Heart left ventricle (tissue), 16 donors: ENCODE measurements at regions not wholly inside any gene's neighbourhood (a gene's known extent, or its start where the extent isn't known, plus 50 kb on each side); places are given as distances from the start of the nearest gene placed in this dataset.

ENCODE experiments used
- ATAC-seq, 4 donors: fragments of 200-7000 bp; cut with Tn5 transposase; one replicate each; pipeline ENCODE4 v1.9.1; 2020 to 2022; ENCODE audit warnings: moderate library complexity in 4 of 4, mild to moderate bottlenecking in 3 of 4, moderate number of reproducible peaks in 1 of 4
- DNase-seq, 5 donors: peaks; one replicate each; pipeline ENCODE4 v3.0.0-alpha.2; 2020
- H3K27ac ChIP-seq, 12 donors: fragments of 200-600 bp; sonication (generic) in 4 of 12; one replicate each; pipeline versions ENCODE4 v1.5.0 to v1.8.0; 2016 to 2022; ENCODE audit warnings: mild to moderate bottlenecking in 2 of 12
- H3K27me3 ChIP-seq, 9 donors: fragments of 200-600 bp; sonication (generic) in 2 of 9; one replicate each; pipeline versions ENCODE4 v1.5.1 to v1.8.0; 2016 to 2022; ENCODE audit warnings: mild to moderate bottlenecking in 3 of 9
- H3K36me3 ChIP-seq, 9 donors: fragments of 200-600 bp; sonication (generic) in 2 of 9; one replicate each; pipeline versions ENCODE4 v1.5.0 to v1.8.0; 2018 to 2022; ENCODE audit warnings: mild to moderate bottlenecking in 2 of 9
- H3K4me1 ChIP-seq, 12 donors: fragments of 200-600 bp; sonication (generic) in 4 of 12; one replicate each; pipeline versions ENCODE4 v1.5.0 to v1.8.0; 2016 to 2022; ENCODE audit warnings: mild to moderate bottlenecking in 3 of 12
- H3K4me3 ChIP-seq, 12 donors: fragments of 200-600 bp; sonication (generic) in 4 of 12; one replicate each; pipeline versions ENCODE4 v1.5.0 to v1.8.0; 2017 to 2022; ENCODE audit warnings: mild to moderate bottlenecking in 9 of 12, moderate library complexity in 4 of 12
- H3K9me3 ChIP-seq, 12 donors: fragments of 200-600 bp; sonication (generic) in 4 of 12; one replicate each; pipeline versions ENCODE4 v1.5.0 to v1.8.0; 2016 to 2022; ENCODE audit warnings: mild to moderate bottlenecking in 1 of 12
- CTCF ChIP-seq, 12 donors: fragments of 200-600 bp; sonication (generic) in 4 of 12; IDR thresholded peaks; one replicate each; pipeline versions ENCODE4 v1.5.0 to v1.8.0; 2018 to 2022; ENCODE audit warnings: antibody characterized with exemption in 12 of 12, mild to moderate bottlenecking in 5 of 12
- POLR2A ChIP-seq, 2 donors: fragments of 450-650 bp; IDR thresholded peaks; one replicate each; pipeline ENCODE4 v1.6.1; 2017; ENCODE audit warnings: antibody characterized with exemption in 2 of 2, mild to moderate bottlenecking in 2 of 2, moderate library complexity in 2 of 2
- WGBS, 4 donors: extraction: QIAGEN DNeasy Blood & Tissue Kit in 2 of 4; methylation state at CpG; one replicate each; pipeline versions ENCODE4 v1.1.5 to v1.1.7; 2013 to 2018; 5-methylcytosine and 5-hydroxymethylcytosine counted together
- intact Hi-C, 10 donors: fragments of 100-400 bp; cut with DNase I; formaldehyde crosslinking; loops; one replicate each; pipeline versions ENCODE4 v1.11.1 to v1.14.2; 2022
- donor health status: ischemic (EF 13 %, LVEDD 7.1; RV severe dilation, severe dysfunction).
- donor health status: healthy with polysubstance abuse.
- donor health status: DM: no; HTN: yes; CAD: no.
- donor health status: DM: no; HTN: no; CAD: no.
- donor health status: ischemic (EF 25% LVEDD 6.9; RV normal size, moderate dysfunction).
- donor health status: ischemic (EF 25% LVEDD 5.7; RV mildly dilated, moderate dysfunction).
- donor health status: healthy.
- donor health status: DM: yes; HTN: yes; CAD: no.
- donor health status: ischemic (EF 35%, LVEDD 5.7; RV mildly dilated, moderate dysfunction).
- donor health status: nonischemic (EF 11% LVEDD 7.7; RV severe dilation, severe dysfunction).
- donor health status: DM: yes; HTN: yes; CAD: no.
- donor health status: PGD.
- donor health status: ischemic (EF 29% LVEDD 5.4; RV normal size, mild dysfunction).
- donor health status: nonischemic (EF 23%, LVEDD 6.1; RV moderate dilation, normal function).

- intact Hi-C loops = loop anchor here in 9 of 10 donors (5.0 to 10.0 kb wide), 12 partner anchors 33 to 538 kb away; no protein-coding TSS in a partner anchor
- WGBS, 4 donors = 50 to 69% (median 56%) methylated on average over 6 of the region's 6 CpGs
- DNase-seq (no peak), ATAC-seq (peak in 3 of 4 donors; percentile 30 to 38 (median 30))
- Histone ChIP-seq H3K27me3 (no peaks in the 10 kb centered on the region), H3K27ac (peak overlapping the region; percentile 3 to 76 (median 50)), H3K36me3 (no peaks in the 10 kb centered on the region), H3K4me1 (peaks cover 0 to 54% (median 29%) of the 10 kb centered on the region in 12 donors), H3K9me3 (no peaks in the 10 kb centered on the region), H3K4me3 (no peak overlapping the region)
- no peak for TF ChIP-seq POLR2A (IDR thresholded peaks at IDR 0.05)
- no peak for TF ChIP-seq CTCF (IDR thresholded peaks at IDR 0.05)
Measured at GRCh38 chr11:128299132-128299726, 288.1 kb downstream of the ETS1 start.

GRCh38 chr11:128298271-128298670 is 289.1 kb downstream of the ETS1 start:
- Histone ChIP-seq H3K9me3 (no peaks in the 10 kb centered on the region), H3K36me3 (no peaks in the 10 kb centered on the region), H3K27ac (peak overlapping the region in 11 of 12 donors; percentile 3 to 76 (median 51)), H3K27me3 (no peaks in the 10 kb centered on the region), H3K4me1 (peaks cover 3 to 59% (median 39%) of the 10 kb centered on the region in 12 donors), H3K4me3 (no peak overlapping the region)
- no peak for ATAC-seq
- intact Hi-C loops = loop anchor here in 9 of 10 donors (5.0 to 10.0 kb wide), 12 partner anchors 34 to 539 kb away; no protein-coding TSS in a partner anchor
- TF ChIP-seq POLR2A (IDR thresholded peaks at IDR 0.05) (no peak), CTCF (IDR thresholded peaks at IDR 0.05) (no peak)
- 70 to 94% (median 78%) methylated on average over 2 of the region's 2 CpGs for WGBS, 4 donors
- no peak for DNase-seq

- peak overlapping the region in 11 of 12 donors; percentile 3 to 76 (median 51) for H3K27ac ChIP-seq
- intact Hi-C loops = loop anchor here in 9 of 10 donors (5.0 to 10.0 kb wide), 12 partner anchors 34 to 539 kb away; no protein-coding TSS in a partner anchor
- peak in 3 of 4 donors; percentile 10 to 30 (median 26) for ATAC-seq
Measured at GRCh38 chr11:128297805-128298204, 289.6 kb downstream of the ETS1 start.

More at GRCh38 chr11:128297805-128298204, 289.6 kb downstream of the ETS1 start:
- TF ChIP-seq CTCF (IDR thresholded peaks at IDR 0.05) = no peak
- TF ChIP-seq POLR2A (IDR thresholded peaks at IDR 0.05) = no peak
- Histone ChIP-seq H3K27me3 (no peaks in the 10 kb centered on the region), H3K36me3 (no peaks in the 10 kb centered on the region), H3K9me3 (no peaks in the 10 kb centered on the region), H3K4me1 (peaks cover 3 to 59% (median 41%) of the 10 kb centered on the region in 12 donors), H3K4me3 (no peak overlapping the region)
- DNase-seq = no peak
- WGBS, 4 donors = 65 to 78% (median 70%) methylated on average over 3 of the region's 3 CpGs
